Breast epithelium (tissue), 4 donors: ENCODE measurements at regions not wholly inside any gene's neighbourhood (a gene's known extent, or its start where the extent isn't known, plus 50 kb on each side); places are given as distances from the start of the nearest gene placed in this dataset.

Experiments used
- DNase-seq, 2 donors: peaks; one replicate each; pipeline ENCODE4 v3.0.0-alpha.2; 2019; ENCODE audit warnings: low spot score in 2 of 2
- H3K27ac ChIP-seq, 2 donors: fragments of 200-600 bp; sonication (generic) in 1 of 2; one replicate each; pipeline ENCODE4 v1.5.1; 2016 to 2019; ENCODE audit warnings: mild to moderate bottlenecking in 1 of 2
- H3K27me3 ChIP-seq, 2 donors: fragments of 200-600 bp; sonication (generic) in 1 of 2; one replicate each; pipeline versions ENCODE4 v1.5.1 to v1.6.0; 2017 to 2019; ENCODE audit warnings: control low read depth in 1 of 2, mild to moderate bottlenecking in 1 of 2
- H3K36me3 ChIP-seq: fragments of 200-600 bp; one replicate; pipeline ENCODE4 v1.5.1; 2019
- H3K4me1 ChIP-seq, 2 donors: fragments of 200-600 bp; sonication (generic); one replicate each; pipeline ENCODE4 v1.5.1; 2016 to 2019; ENCODE audit warnings: control low read depth in 1 of 2
- H3K4me3 ChIP-seq, 3 donors: fragments of 200-600 bp; sonication (generic); 1 replicate in 2 of 3; 2 replicates in 1 of 3; pipeline ENCODE4 v1.5.1; 2016 to 2019; ENCODE audit warnings: mild to moderate bottlenecking in 3 of 3, moderate library complexity in 2 of 3
- H3K9me3 ChIP-seq, 2 donors: fragments of 200-600 bp; sonication (generic) in 1 of 2; one replicate each; pipeline ENCODE4 v1.5.1; 2016 to 2019; ENCODE audit warnings: control low read depth in 1 of 2
- POLR2A ChIP-seq: fragments of 450-650 bp; IDR thresholded peaks from one replicate; pipeline ENCODE4 v1.6.1; 2016; ENCODE audit warnings: antibody characterized with exemption, mild to moderate bottlenecking, moderate library complexity
- POLR2AphosphoS5 ChIP-seq, 3 donors: sonication (generic); formaldehyde crosslinking; IDR thresholded peaks; one replicate each; pipeline ENCODE4 v1.6.1; 2017; ENCODE audit warnings: antibody characterized with exemption in 3 of 3
- intact Hi-C: fragments of 100-400 bp; cut with DNase I; formaldehyde crosslinking; loops from one replicate; pipeline ENCODE4 v1.15.1; 2023; ENCODE audit warnings: low total_unique reads
- TF ChIP-seq, protein P1 (sequence below), 3 donors: fragments of 450-650 bp; IDR thresholded peaks; one replicate each; pipeline ENCODE4 v1.5.1; 2016 to 2017; ENCODE audit warnings: antibody characterized with exemption in 3 of 3, mild to moderate bottlenecking in 3 of 3, moderate library complexity in 3 of 3

DNA sequence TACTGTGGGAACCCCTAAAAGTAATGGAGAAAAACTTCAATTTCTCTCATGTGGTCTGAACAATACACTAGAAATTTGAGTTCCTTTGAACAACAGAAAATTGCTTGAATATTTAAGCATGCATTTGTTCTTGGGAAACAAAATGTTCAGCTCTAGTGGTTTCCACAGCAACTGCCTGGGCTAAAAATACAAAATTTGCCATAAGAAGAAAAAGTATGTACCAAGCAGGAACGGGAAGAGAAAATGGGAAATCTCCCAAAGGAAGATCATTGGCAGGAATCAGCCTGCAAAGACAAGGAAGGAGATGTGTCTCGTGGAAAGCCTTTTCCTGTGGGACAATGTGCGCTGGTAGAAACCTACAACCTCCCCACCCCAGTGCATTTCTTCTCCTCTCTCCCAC is 119.0 kb upstream of the DPT start:
- no peaks in the 10 kb centered on the region for H3K9me3 ChIP-seq
- no peak overlapping the region for H3K27ac ChIP-seq
- H3K4me1 ChIP-seq = peaks cover 0 to 5% of the 10 kb centered on the region in 2 donors
- no peaks in the 10 kb centered on the region for H3K36me3 ChIP-seq
- DNase-seq = no peak
- TF ChIP-seq POLR2A = no peak
- TF ChIP-seq, protein P1, sequence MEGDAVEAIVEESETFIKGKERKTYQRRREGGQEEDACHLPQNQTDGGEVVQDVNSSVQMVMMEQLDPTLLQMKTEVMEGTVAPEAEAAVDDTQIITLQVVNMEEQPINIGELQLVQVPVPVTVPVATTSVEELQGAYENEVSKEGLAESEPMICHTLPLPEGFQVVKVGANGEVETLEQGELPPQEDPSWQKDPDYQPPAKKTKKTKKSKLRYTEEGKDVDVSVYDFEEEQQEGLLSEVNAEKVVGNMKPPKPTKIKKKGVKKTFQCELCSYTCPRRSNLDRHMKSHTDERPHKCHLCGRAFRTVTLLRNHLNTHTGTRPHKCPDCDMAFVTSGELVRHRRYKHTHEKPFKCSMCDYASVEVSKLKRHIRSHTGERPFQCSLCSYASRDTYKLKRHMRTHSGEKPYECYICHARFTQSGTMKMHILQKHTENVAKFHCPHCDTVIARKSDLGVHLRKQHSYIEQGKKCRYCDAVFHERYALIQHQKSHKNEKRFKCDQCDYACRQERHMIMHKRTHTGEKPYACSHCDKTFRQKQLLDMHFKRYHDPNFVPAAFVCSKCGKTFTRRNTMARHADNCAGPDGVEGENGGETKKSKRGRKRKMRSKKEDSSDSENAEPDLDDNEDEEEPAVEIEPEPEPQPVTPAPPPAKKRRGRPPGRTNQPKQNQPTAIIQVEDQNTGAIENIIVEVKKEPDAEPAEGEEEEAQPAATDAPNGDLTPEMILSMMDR (IDR thresholded peaks at IDR 0.05) = no peak
- no peak for TF ChIP-seq POLR2AphosphoS5 (IDR thresholded peaks at IDR 0.05)
- intact Hi-C loops = no loop called here
- no peaks in the 10 kb centered on the region for H3K27me3 ChIP-seq
- H3K4me3 ChIP-seq = no peak overlapping the region

DNA sequence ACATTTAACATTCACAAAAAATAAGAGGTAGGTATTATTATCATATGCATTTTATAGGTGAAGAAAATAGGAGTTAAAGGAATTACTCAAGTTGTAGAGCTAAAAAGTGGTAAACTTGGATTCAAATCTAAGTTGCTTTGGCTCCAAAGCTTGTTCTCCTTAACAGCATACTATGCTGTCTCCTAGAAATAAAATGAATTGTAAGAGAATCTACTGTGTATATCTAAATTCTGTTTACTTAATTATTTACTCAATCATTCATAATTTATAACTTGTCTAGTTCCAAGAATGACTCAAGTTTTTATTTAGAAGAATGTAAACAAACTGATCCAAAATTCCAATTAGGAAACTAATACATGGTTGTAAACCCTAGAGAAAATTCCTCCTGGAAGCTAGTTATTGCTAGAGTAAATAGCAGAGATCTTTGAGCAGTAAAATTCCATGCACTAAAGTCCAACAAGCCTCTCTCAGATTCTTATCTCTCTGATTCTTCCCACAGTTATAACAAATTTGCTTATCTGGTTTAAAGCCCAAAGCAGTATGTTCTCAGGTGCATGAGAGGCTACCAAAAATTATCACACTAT is 132.5 kb upstream of the DPT start:
- H3K4me1 ChIP-seq = no peaks in the 10 kb centered on the region
- intact Hi-C loops = no loop called here
- no peak for DNase-seq
- peaks cover 0 to 6% of the 10 kb centered on the region in 2 donors for H3K9me3 ChIP-seq
- H3K27ac ChIP-seq = peak overlapping the region; percentile 19 to 29
- H3K4me3 ChIP-seq = no peak overlapping the region
- H3K27me3 ChIP-seq = no peaks in the 10 kb centered on the region
- TF ChIP-seq, protein P1 (IDR thresholded peaks at IDR 0.05) = no peak
- H3K36me3 ChIP-seq = no peaks in the 10 kb centered on the region

DNA sequence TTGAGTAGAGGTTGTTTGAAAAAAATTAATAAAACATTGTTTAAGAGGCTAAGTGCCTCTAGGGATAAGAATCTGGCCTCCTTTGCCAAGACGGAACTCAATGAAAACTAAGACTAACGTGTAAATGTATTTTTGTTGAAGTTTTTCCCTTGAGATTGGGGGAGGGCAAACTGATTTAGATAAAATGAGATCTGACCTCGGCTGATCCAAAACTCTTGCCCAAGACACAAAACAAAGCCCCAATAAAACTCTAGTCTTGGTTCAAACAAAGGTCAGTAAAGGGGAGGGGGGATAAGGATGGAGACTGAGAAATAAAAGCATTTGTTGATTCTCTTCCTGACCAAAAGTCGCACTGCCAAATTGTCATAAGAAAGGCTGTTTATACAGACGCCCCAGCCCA is 134.8 kb upstream of the DPT start:
- no peaks in the 10 kb centered on the region for H3K27me3 ChIP-seq

DNA sequence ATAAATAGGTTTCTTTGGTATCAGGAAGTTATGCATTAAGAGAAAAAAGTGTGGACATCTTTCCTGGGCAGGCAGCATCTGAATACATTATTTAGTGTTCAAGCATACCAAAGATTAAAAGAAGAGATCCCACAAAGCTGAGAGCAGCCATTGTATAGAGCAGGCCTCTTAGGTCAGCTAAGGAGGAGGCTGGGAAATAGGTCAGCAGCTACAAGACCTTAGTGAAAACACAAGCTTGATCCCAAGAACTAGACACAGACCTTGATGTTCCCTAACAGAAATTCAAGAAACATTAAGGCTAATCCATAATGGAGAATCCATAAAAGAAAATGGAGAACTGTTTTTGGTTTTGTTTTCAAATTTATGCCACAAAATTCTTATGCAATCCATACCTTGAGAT is 135.3 kb upstream of the DPT start:
- no peak for DNase-seq
- peaks cover 0 to 7% of the 10 kb centered on the region in 2 donors for H3K4me1 ChIP-seq
- H3K27ac ChIP-seq = peak overlapping the region; percentile 76 to 79
- H3K9me3 ChIP-seq = peaks cover 0 to 6% of the 10 kb centered on the region in 2 donors
- H3K27me3 ChIP-seq = no peaks in the 10 kb centered on the region
- H3K36me3 ChIP-seq = no peaks in the 10 kb centered on the region
- TF ChIP-seq POLR2AphosphoS5 (IDR thresholded peaks at IDR 0.05) (no peak), POLR2A (no peak)
- TF ChIP-seq, protein P1 (IDR thresholded peaks at IDR 0.05) = no peak
- intact Hi-C loops = no loop called here
- H3K4me3 ChIP-seq = no peak overlapping the region

More for the DNA sequence above, 134.8 kb upstream of the DPT start:
- TF ChIP-seq POLR2A (no peak), POLR2AphosphoS5 (IDR thresholded peaks at IDR 0.05) (no peak)
- TF ChIP-seq, protein P1 (IDR thresholded peaks at IDR 0.05) = no peak
- Histone ChIP-seq H3K4me1 (peaks cover 0 to 7% of the 10 kb centered on the region in 2 donors), H3K27ac (peak overlapping the region; percentile 76 to 79), H3K9me3 (peaks cover 0 to 6% of the 10 kb centered on the region in 2 donors), H3K4me3 (no peak overlapping the region), H3K36me3 (no peaks in the 10 kb centered on the region)
- intact Hi-C loops = no loop called here
- no peak for DNase-seq

DNA sequence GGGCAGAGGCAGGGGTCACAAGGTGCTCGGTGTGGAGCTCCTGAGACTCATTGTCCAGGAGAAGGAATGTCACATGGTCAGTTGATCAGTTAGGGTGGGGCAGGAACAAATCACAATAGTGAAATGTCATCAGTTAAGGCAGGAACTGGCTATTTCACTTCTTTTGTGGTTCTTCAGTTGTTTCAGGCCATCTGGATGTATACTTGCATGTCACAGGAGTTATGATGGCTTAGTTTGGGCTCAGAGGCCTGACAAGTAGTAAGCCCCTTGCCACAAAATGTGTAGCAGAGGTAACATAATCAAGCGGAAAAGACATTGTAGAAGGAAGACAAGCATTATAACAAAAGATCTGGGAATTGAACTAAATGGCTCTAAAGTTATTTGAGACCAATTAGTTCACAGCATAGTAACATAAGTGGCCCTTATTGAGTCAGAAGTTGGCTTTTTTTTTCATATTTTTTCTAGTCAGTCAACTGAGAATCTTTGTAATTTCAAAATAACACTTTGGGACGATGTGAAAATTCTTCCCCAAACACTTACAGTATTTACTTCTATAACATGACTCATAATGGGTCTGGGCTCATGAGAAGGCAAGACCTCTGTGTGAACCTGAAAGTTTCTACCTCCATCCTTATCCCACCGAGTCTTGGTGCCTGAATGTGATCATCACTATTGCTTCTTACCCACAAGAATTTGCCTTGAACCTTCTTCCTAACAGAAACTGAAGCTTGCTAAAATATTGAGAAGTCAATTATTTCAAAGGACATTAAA is 137.0 kb upstream of the DPT start:
- H3K36me3 ChIP-seq = no peaks in the 10 kb centered on the region
- no peak overlapping the region for H3K4me3 ChIP-seq
- intact Hi-C loops = no loop called here
- peaks cover 0 to 7% of the 10 kb centered on the region in 2 donors for H3K4me1 ChIP-seq
- H3K27ac ChIP-seq = peak overlapping the region in 1 of 2 donors; percentile 52
- peaks cover 0 to 6% of the 10 kb centered on the region in 2 donors for H3K9me3 ChIP-seq
- TF ChIP-seq POLR2A (no peak), POLR2AphosphoS5 (IDR thresholded peaks at IDR 0.05) (no peak)
- TF ChIP-seq, protein P1 (IDR thresholded peaks at IDR 0.05) = no peak
- no peak for DNase-seq
- H3K27me3 ChIP-seq = no peaks in the 10 kb centered on the region
